ENCODE measurements at regions not wholly inside any gene's neighbourhood (a gene's known extent, or its start where the extent isn't known, plus 50 kb on each side); places are given as distances from the start of the nearest gene placed in this dataset.

DNA sequence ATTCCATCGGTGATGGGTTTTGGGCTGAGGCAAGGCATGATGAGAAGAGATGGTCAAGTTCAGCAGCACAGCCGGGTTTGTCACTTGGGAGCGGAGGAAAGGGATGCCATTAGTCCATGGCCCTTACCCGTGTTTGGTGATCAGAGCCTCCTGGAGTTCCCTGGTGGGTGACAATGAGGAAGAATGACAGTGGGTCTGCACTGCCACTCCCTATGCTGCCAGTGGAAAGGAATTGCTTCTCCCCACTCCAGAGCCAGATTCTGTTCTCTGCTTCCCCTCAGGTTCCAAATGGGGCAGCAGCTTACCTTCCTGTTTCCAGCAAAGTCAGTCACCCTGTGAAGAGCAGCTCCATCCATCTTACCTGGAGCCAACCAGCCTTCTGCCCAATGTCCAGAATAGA is 393.1 kb downstream of the PTPRU start:
- TF ChIP-seq POLR2AphosphoS5 (IDR thresholded peaks at IDR 0.05; ENCODE audit: low read depth, low read length): no peak
- no peak for TF ChIP-seq SIN3A (IDR thresholded peaks at IDR 0.05; ENCODE audit: borderline replicate concordance, insufficient read depth, low read length)
- no peak for TF ChIP-seq TAF1 (IDR thresholded peaks at IDR 0.05; ENCODE audit: borderline replicate concordance, insufficient read depth, low read length)
- TF ChIP-seq, protein P1, sequence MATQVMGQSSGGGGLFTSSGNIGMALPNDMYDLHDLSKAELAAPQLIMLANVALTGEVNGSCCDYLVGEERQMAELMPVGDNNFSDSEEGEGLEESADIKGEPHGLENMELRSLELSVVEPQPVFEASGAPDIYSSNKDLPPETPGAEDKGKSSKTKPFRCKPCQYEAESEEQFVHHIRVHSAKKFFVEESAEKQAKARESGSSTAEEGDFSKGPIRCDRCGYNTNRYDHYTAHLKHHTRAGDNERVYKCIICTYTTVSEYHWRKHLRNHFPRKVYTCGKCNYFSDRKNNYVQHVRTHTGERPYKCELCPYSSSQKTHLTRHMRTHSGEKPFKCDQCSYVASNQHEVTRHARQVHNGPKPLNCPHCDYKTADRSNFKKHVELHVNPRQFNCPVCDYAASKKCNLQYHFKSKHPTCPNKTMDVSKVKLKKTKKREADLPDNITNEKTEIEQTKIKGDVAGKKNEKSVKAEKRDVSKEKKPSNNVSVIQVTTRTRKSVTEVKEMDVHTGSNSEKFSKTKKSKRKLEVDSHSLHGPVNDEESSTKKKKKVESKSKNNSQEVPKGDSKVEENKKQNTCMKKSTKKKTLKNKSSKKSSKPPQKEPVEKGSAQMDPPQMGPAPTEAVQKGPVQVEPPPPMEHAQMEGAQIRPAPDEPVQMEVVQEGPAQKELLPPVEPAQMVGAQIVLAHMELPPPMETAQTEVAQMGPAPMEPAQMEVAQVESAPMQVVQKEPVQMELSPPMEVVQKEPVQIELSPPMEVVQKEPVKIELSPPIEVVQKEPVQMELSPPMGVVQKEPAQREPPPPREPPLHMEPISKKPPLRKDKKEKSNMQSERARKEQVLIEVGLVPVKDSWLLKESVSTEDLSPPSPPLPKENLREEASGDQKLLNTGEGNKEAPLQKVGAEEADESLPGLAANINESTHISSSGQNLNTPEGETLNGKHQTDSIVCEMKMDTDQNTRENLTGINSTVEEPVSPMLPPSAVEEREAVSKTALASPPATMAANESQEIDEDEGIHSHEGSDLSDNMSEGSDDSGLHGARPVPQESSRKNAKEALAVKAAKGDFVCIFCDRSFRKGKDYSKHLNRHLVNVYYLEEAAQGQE (IDR thresholded peaks at IDR 0.05; ENCODE audit: insufficient read depth in 1 of 2, low read depth in 2 of 2, low read length in 2 of 2): no peak

Measured in PFSK-1 (cell line).